ENCODE measurements at regions not wholly inside any gene's neighbourhood (a gene's known extent, or its start where the extent isn't known, plus 50 kb on each side); places are given as distances from the start of the nearest gene placed in this dataset.
A peak's percentile ranks its signal among the peaks of the same experiment; 100 is the strongest.

DNA sequence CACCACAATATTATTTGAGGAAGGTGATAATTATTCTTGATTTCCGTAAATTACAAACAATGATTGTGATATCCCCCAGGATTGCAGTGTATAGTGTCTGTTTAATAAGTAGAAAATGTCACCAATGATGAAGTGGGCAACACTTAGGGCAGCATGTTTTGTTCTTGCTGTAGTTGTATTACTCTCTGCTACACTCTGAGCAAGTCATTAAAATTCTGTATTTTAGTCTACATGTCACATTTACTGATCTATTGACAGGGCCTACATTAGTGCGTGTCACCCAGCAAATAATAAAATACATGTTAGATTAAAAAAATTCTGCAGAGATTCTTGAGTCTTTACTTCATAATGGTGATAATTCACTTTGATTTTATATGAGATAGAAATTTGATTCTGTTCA lies 247.6 kb downstream of the TMX3 start:
- H3K4me3 ChIP-seq (ENCODE audit: low read depth, low read length), result no peak overlapping the region
- H3K36me3 ChIP-seq (ENCODE audit: insufficient read depth, low read length), result no peaks in the 10 kb centered on the region
- no peak overlapping the region for H3K27ac ChIP-seq (ENCODE audit: low read depth, low read length)
- H2AFZ ChIP-seq (ENCODE audit: low read length, unreplicated experiment), result no peak overlapping the region
- H3K79me2 ChIP-seq (ENCODE audit: control insufficient read depth, insufficient read depth, low read length, unreplicated experiment), result no peaks in the 10 kb centered on the region
- H3K27me3 ChIP-seq (ENCODE audit: insufficient read depth, low read length), result no peaks in the 10 kb centered on the region
- H3K4me1 ChIP-seq (ENCODE audit: control insufficient read depth, insufficient read depth, low read length, unreplicated experiment), result no peaks in the 10 kb centered on the region

DNA sequence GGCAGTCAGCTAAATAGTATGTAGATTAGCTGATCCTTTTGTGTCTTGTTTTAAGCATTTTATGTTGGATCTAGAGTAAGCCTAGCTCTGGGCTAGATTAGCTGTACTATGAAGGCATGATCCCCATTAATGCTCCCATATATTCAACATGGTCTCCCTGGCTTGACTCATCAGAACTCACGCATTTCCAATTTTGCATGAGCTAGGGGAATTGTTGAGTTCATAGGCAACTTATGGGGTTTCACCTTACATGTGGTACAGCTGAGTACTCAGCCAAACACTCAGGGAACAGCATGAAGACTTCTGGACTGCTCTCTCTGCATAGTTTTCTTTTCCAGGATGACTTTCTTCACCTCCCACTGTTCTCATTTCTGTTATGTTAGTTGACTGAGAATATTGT lies 248.2 kb downstream of the TMX3 start:
- Histone ChIP-seq H3K4me3 (ENCODE audit: low read depth, low read length) (no peak overlapping the region), H2AFZ (ENCODE audit: low read length, unreplicated experiment) (no peak overlapping the region), H3K27ac (ENCODE audit: low read depth, low read length) (no peak overlapping the region), H3K27me3 (ENCODE audit: insufficient read depth, low read length) (no peaks in the 10 kb centered on the region), H3K36me3 (ENCODE audit: insufficient read depth, low read length) (no peaks in the 10 kb centered on the region), H3K79me2 (ENCODE audit: control insufficient read depth, insufficient read depth, low read length, unreplicated experiment) (no peaks in the 10 kb centered on the region), H3K4me1 (ENCODE audit: control insufficient read depth, insufficient read depth, low read length, unreplicated experiment) (no peaks in the 10 kb centered on the region)

- H3K79me2 ChIP-seq (ENCODE audit: control insufficient read depth, insufficient read depth, low read length, unreplicated experiment), result no peaks in the 10 kb centered on the region
- H3K36me3 ChIP-seq (ENCODE audit: insufficient read depth, low read length), result no peaks in the 10 kb centered on the region
- H3K4me3 ChIP-seq (ENCODE audit: low read depth, low read length), result no peak overlapping the region
- no peak overlapping the region for H3K27ac ChIP-seq (ENCODE audit: low read depth, low read length)
- H3K27me3 ChIP-seq (ENCODE audit: insufficient read depth, low read length), result no peaks in the 10 kb centered on the region
- H3K4me1 ChIP-seq (ENCODE audit: control insufficient read depth, insufficient read depth, low read length, unreplicated experiment), result no peaks in the 10 kb centered on the region
- H2AFZ ChIP-seq (ENCODE audit: low read length, unreplicated experiment), result no peak overlapping the region
Observed at GRCh38 chr18:68462766-68463165, 252.1 kb downstream of the TMX3 start.

DNA sequence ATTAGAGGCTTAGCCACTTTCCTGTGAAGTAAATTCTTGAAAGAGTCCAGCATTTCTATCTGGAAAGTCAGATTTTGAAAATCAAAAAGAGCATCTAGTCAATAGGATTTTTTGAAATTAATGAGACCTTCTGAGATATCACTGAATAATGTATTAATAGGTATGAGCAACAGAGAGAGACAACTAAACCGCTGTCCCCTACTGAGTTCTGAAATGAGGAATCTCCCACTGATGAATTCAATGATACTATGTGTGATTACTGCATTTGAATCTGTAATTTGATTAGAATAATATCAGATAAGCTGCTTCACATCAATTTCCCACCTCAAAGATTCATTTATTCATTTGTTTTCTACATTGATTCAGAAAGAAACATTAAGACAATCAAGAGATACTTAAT lies 252.8 kb downstream of the TMX3 start:
- Histone ChIP-seq H3K36me3 (ENCODE audit: insufficient read depth, low read length) (no peaks in the 10 kb centered on the region), H3K27ac (ENCODE audit: low read depth, low read length) (no peak overlapping the region), H3K27me3 (ENCODE audit: insufficient read depth, low read length) (no peaks in the 10 kb centered on the region), H3K79me2 (ENCODE audit: control insufficient read depth, insufficient read depth, low read length, unreplicated experiment) (no peaks in the 10 kb centered on the region), H2AFZ (ENCODE audit: low read length, unreplicated experiment) (no peak overlapping the region), H3K4me3 (ENCODE audit: low read depth, low read length) (no peak overlapping the region), H3K4me1 (ENCODE audit: control insufficient read depth, insufficient read depth, low read length, unreplicated experiment) (no peaks in the 10 kb centered on the region)

DNA sequence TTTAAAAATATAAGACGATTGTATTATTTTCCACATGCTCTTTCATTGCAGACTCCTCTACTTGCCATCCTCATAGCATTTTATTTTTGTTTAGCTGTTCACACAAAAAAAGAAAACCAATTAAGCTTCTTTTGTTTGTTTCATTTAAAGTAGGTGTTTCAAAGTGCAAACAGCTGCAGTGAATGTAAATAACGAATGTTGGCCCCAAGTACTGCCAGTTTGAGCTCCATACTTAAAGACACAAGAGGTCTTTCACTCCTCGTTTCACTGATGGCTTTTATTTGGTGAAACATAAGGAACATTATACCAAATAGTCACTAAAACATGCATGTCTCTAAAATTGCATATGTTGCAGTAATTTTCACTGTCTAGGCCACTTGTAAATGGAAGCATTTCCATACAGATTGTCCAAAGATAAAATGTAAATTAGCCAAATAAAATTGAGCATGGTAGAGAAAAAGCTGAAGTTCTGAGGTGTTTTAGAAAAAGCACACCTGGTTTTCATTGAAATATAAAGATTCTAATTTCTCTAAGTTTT lies 253.4 kb downstream of the TMX3 start:
- H3K4me1 ChIP-seq (ENCODE audit: control insufficient read depth, insufficient read depth, low read length, unreplicated experiment), result no peaks in the 10 kb centered on the region
- H2AFZ ChIP-seq (ENCODE audit: low read length, unreplicated experiment), result peak overlapping the region; percentile 59
- no peaks in the 10 kb centered on the region for H3K79me2 ChIP-seq (ENCODE audit: control insufficient read depth, insufficient read depth, low read length, unreplicated experiment)
- H3K27ac ChIP-seq (ENCODE audit: low read depth, low read length), result no peak overlapping the region
- no peak overlapping the region for H3K4me3 ChIP-seq (ENCODE audit: low read depth, low read length)
- no peaks in the 10 kb centered on the region for H3K27me3 ChIP-seq (ENCODE audit: insufficient read depth, low read length)
- H3K36me3 ChIP-seq (ENCODE audit: insufficient read depth, low read length), result no peaks in the 10 kb centered on the region

- H2AFZ ChIP-seq (ENCODE audit: low read length, unreplicated experiment), result no peak overlapping the region
- H3K27ac ChIP-seq (ENCODE audit: low read depth, low read length), result no peak overlapping the region
- H3K4me1 ChIP-seq (ENCODE audit: control insufficient read depth, insufficient read depth, low read length, unreplicated experiment), result peaks cover 2% of the 10 kb centered on the region
- no peaks in the 10 kb centered on the region for H3K27me3 ChIP-seq (ENCODE audit: insufficient read depth, low read length)
- no peaks in the 10 kb centered on the region for H3K79me2 ChIP-seq (ENCODE audit: control insufficient read depth, insufficient read depth, low read length, unreplicated experiment)
- no peak overlapping the region for H3K4me3 ChIP-seq (ENCODE audit: low read depth, low read length)
- H3K36me3 ChIP-seq (ENCODE audit: insufficient read depth, low read length), result no peaks in the 10 kb centered on the region
Observed at GRCh38 chr18:68459968-68460367, 254.9 kb downstream of the TMX3 start.

- Histone ChIP-seq H3K4me3 (ENCODE audit: low read depth, low read length) (no peak overlapping the region), H3K79me2 (ENCODE audit: control insufficient read depth, insufficient read depth, low read length, unreplicated experiment) (no peaks in the 10 kb centered on the region), H2AFZ (ENCODE audit: low read length, unreplicated experiment) (peak overlapping the region; percentile 51)
Observed at GRCh38 chr18:68456985-68457384, 257.9 kb downstream of the TMX3 start.

GRCh38 chr18:68455229-68455603 lies 259.7 kb downstream of the TMX3 start:
- Histone ChIP-seq H3K27me3 (ENCODE audit: insufficient read depth, low read length) (no peaks in the 10 kb centered on the region), H3K4me3 (ENCODE audit: low read depth, low read length) (no peak overlapping the region), H3K36me3 (ENCODE audit: insufficient read depth, low read length) (no peaks in the 10 kb centered on the region), H3K27ac (ENCODE audit: low read depth, low read length) (no peak overlapping the region), H3K4me1 (ENCODE audit: control insufficient read depth, insufficient read depth, low read length, unreplicated experiment) (peaks cover 8% of the 10 kb centered on the region), H2AFZ (ENCODE audit: low read length, unreplicated experiment) (no peak overlapping the region), H3K79me2 (ENCODE audit: control insufficient read depth, insufficient read depth, low read length, unreplicated experiment) (no peaks in the 10 kb centered on the region)

More at GRCh38 chr18:68456985-68457384, 257.9 kb downstream of the TMX3 start:
- H3K27ac ChIP-seq (ENCODE audit: low read depth, low read length), result no peak overlapping the region
- H3K27me3 ChIP-seq (ENCODE audit: insufficient read depth, low read length), result no peaks in the 10 kb centered on the region
- H3K36me3 ChIP-seq (ENCODE audit: insufficient read depth, low read length), result no peaks in the 10 kb centered on the region
- peaks cover 8% of the 10 kb centered on the region for H3K4me1 ChIP-seq (ENCODE audit: control insufficient read depth, insufficient read depth, low read length, unreplicated experiment)

DNA sequence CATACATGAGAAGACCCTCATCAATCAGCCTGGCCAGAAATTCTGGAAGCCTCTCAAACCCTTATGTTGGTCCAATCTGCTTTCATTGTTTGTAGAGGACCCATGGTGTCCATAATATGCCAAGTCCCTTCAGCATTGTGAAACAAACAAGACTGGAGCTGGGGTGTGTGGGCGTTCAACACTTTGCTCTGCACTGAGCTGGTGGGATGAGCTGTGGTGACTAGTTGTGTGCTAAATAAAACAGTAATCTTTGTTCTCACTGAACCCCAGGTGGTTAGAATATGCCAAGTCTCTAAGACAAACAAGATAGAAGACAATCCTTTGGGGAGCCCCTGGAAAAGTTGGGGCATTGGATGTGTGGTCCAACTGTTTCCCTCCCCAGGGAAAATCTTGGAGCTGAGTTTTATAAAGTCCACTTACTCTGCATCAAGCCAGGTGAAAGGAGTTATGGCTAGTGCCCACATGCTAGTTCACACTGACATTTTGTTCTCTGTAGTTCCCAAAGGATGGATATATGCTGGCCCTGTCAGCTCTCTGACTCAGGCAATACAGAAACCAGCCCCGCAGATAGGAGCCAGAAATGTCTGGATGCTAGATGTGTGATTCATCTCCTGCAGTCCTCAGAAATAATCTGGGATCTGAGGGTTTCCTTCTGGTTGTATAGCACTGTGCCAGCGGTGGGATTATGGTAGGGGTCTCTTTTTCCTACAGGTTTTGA lies 260.2 kb downstream of the TMX3 start:
- no peaks in the 10 kb centered on the region for H3K79me2 ChIP-seq (ENCODE audit: control insufficient read depth, insufficient read depth, low read length, unreplicated experiment)
- H3K27ac ChIP-seq (ENCODE audit: low read depth, low read length), result peak overlapping the region; percentile 38; the same call in 1 of the 2 replicates

DNA sequence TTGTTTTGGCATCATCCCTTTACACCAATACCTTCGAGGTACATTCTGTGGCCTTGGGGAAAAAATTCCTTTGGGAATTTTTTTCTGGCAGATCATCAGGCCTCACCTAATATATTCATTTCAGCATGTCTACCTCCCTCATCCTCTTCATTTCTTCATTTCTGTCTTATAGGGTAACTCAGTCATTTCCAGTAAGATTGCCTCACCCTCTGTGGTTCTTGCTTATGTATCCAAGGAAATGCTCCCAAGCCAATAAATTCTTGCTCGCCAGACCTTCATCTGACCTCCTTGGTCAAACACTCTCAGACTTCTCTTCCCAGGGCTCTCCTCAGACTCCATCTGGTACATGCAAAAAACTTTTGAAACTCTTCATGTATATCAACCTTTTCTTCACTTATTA lies 265.6 kb downstream of the TMX3 start:
- Histone ChIP-seq H2AFZ (ENCODE audit: low read length, unreplicated experiment) (no peak overlapping the region), H3K27ac (ENCODE audit: low read depth, low read length) (peak overlapping the region; percentile 43; the same call in 1 of the 2 replicates), H3K4me3 (ENCODE audit: low read depth, low read length) (no peak overlapping the region), H3K4me1 (ENCODE audit: control insufficient read depth, insufficient read depth, low read length, unreplicated experiment) (no peaks in the 10 kb centered on the region), H3K27me3 (ENCODE audit: insufficient read depth, low read length) (no peaks in the 10 kb centered on the region), H3K79me2 (ENCODE audit: control insufficient read depth, insufficient read depth, low read length, unreplicated experiment) (no peaks in the 10 kb centered on the region), H3K36me3 (ENCODE audit: insufficient read depth, low read length) (no peaks in the 10 kb centered on the region)

More for the DNA sequence above, 260.2 kb downstream of the TMX3 start:
- peaks cover 8% of the 10 kb centered on the region for H3K4me1 ChIP-seq (ENCODE audit: control insufficient read depth, insufficient read depth, low read length, unreplicated experiment)
- no peak overlapping the region for H3K4me3 ChIP-seq (ENCODE audit: low read depth, low read length)
- H3K27me3 ChIP-seq (ENCODE audit: insufficient read depth, low read length), result no peaks in the 10 kb centered on the region
- H2AFZ ChIP-seq (ENCODE audit: low read length, unreplicated experiment), result no peak overlapping the region
- no peaks in the 10 kb centered on the region for H3K36me3 ChIP-seq (ENCODE audit: insufficient read depth, low read length)

GRCh38 chr18:68448736-68449135 lies 266.2 kb downstream of the TMX3 start:
- H3K27ac ChIP-seq (ENCODE audit: low read depth, low read length), result peak overlapping the region; percentile 43; the same call in 1 of the 2 replicates
- H3K36me3 ChIP-seq (ENCODE audit: insufficient read depth, low read length), result no peaks in the 10 kb centered on the region
- no peak overlapping the region for H2AFZ ChIP-seq (ENCODE audit: low read length, unreplicated experiment)
- H3K4me1 ChIP-seq (ENCODE audit: control insufficient read depth, insufficient read depth, low read length, unreplicated experiment), result no peaks in the 10 kb centered on the region
- H3K4me3 ChIP-seq (ENCODE audit: low read depth, low read length), result no peak overlapping the region
- H3K79me2 ChIP-seq (ENCODE audit: control insufficient read depth, insufficient read depth, low read length, unreplicated experiment), result no peaks in the 10 kb centered on the region
- no peaks in the 10 kb centered on the region for H3K27me3 ChIP-seq (ENCODE audit: insufficient read depth, low read length)
